GM23338 (cell line): ENCODE measurements at regions not wholly inside any gene's neighbourhood (a gene's known extent, or its start where the extent isn't known, plus 50 kb on each side); places are given as distances from the start of the nearest gene placed in this dataset.

Source experiments
- ATAC-seq: fragments of 200-7000 bp; cut with Tn5 transposase; 3 replicates; pipeline ENCODE4 v1.9.1; 2020
- DNase-seq: peaks from one replicate; pipeline ENCODE4 v3.0.0-alpha.2; 2015; ENCODE audit warnings: low spot score
- H2AFZ ChIP-seq: fragments of 200-600 bp; sonication (generic); 2 replicates; pipeline ENCODE4 v1.8.0; 2016; ENCODE audit warnings: antibody characterized with exemption, mild to moderate bottlenecking, moderate library complexity
- H3F3A ChIP-seq: fragments of 200-600 bp; sonication (generic); replicated peaks from 2 replicates; pipeline ENCODE4 v1.8.0; 2017; ENCODE audit warnings: antibody characterized with exemption, mixed run types, low read depth
- H3K27ac ChIP-seq: fragments of 200-600 bp; sonication (generic); 2 replicates; pipeline ENCODE4 v1.6.1; 2016; ENCODE audit warnings: low read depth
- H3K27me3 ChIP-seq: fragments of 200-600 bp; sonication (generic); 2 replicates; pipeline ENCODE4 v1.8.0; 2016; ENCODE audit warnings: mild to moderate bottlenecking, mixed run types, moderate library complexity; ENCODE audit not compliant: insufficient read depth
- H3K36me3 ChIP-seq: fragments of 200-600 bp; sonication (generic); 2 replicates; pipeline ENCODE4 v1.8.0; 2016; ENCODE audit warnings: mild to moderate bottlenecking; ENCODE audit not compliant: insufficient read depth
- H3K4me1 ChIP-seq: fragments of 200-600 bp; sonication (generic); 2 replicates; pipeline ENCODE4 v1.8.0; 2016; ENCODE audit warnings: mild to moderate bottlenecking, moderate library complexity; ENCODE audit not compliant: insufficient read depth
- H3K4me2 ChIP-seq: fragments of 200-600 bp; sonication (generic); 2 replicates; pipeline ENCODE4 v1.7.1; 2017; ENCODE audit warnings: mixed run types
- H3K4me3 ChIP-seq: fragments of 200-600 bp; sonication (generic); 2 replicates; pipeline ENCODE4 v1.6.1; 2016; ENCODE audit warnings: mixed run types
- H3K79me2 ChIP-seq: fragments of 200-600 bp; sonication (generic); replicated peaks from 2 replicates; pipeline ENCODE4 v1.8.0; 2017; ENCODE audit warnings: mild to moderate bottlenecking; ENCODE audit not compliant: insufficient read depth
- H3K9me2 ChIP-seq: fragments of 200-600 bp; sonication (generic); 2 replicates; pipeline ENCODE4 v1.8.0; 2017; ENCODE audit not compliant: insufficient read depth
- H4K20me1 ChIP-seq: fragments of 200-600 bp; sonication (generic); replicated peaks from 2 replicates; pipeline ENCODE4 v1.8.0; 2017; ENCODE audit warnings: mild to moderate bottlenecking; ENCODE audit not compliant: insufficient read depth
- H3K27ac Mint-ChIP-seq: 2 replicates; pipeline ENCODE4 v1.8.0; 2020; ENCODE audit warnings: inconsistent platforms, mild to moderate bottlenecking, moderate library complexity, mixed read lengths
- H3K27me3 Mint-ChIP-seq: 3 replicates; pipeline ENCODE4 v1.8.0; 2022; ENCODE audit warnings: low read depth, mild to moderate bottlenecking, moderate library complexity, mixed read lengths, inconsistent platforms; ENCODE audit not compliant: insufficient read depth, poor library complexity
- H3K36me3 Mint-ChIP-seq: 3 replicates; pipeline ENCODE4 v1.8.0; 2021; ENCODE audit warnings: low read depth, mild to moderate bottlenecking, inconsistent platforms, moderate library complexity, mixed read lengths
- H3K4me1 Mint-ChIP-seq: 3 replicates; pipeline ENCODE4 v1.8.0; 2020; ENCODE audit warnings: mild to moderate bottlenecking, inconsistent platforms, mixed read lengths
- H3K4me3 Mint-ChIP-seq: 3 replicates; pipeline ENCODE4 v1.8.0; 2021; ENCODE audit warnings: moderate library complexity, mild to moderate bottlenecking, inconsistent platforms, mixed read lengths
- H3K9me3 Mint-ChIP-seq: 3 replicates; pipeline ENCODE4 v1.8.0; 2020; ENCODE audit warnings: moderate library complexity, mild to moderate bottlenecking, inconsistent platforms, mixed read lengths
- EZH2 ChIP-seq: fragments of 200-600 bp; sonication (generic); IDR thresholded peaks from one replicate; pipeline ENCODE4 v1.8.0; 2017; ENCODE audit warnings: antibody characterized with exemption, mild to moderate bottlenecking, low read depth; ENCODE audit not compliant: unreplicated experiment
- EZH2phosphoT487 ChIP-seq: fragments of 200-600 bp; sonication (generic); IDR thresholded peaks from one replicate; pipeline ENCODE4 v1.8.1; 2018; ENCODE audit warnings: antibody characterized with exemption; ENCODE audit not compliant: unreplicated experiment
- JUNB ChIP-seq: IDR thresholded peaks from one replicate; pipeline ENCODE4 v1.6.1; 2016; ENCODE audit warnings: antibody characterized with exemption; ENCODE audit not compliant: unreplicated experiment
- NANOG ChIP-seq: IDR thresholded peaks from 2 replicates; pipeline ENCODE4 v1.6.1; 2016; ENCODE audit warnings: antibody characterized with exemption, borderline replicate concordance
- STAT1 ChIP-seq: IDR thresholded peaks from one replicate; pipeline ENCODE4 v1.6.1; 2016; ENCODE audit warnings: antibody characterized with exemption; ENCODE audit not compliant: unreplicated experiment
- ZNF114 ChIP-seq: fragments of 250-450 bp; sonication (Bioruptor Pico); IDR thresholded peaks from 2 replicates; pipeline ENCODE4 v1.5.0; 2020; ENCODE audit warnings: mild to moderate bottlenecking, moderate library complexity
- ZNF331 ChIP-seq: fragments of 250-450 bp; sonication (Bioruptor Pico); IDR thresholded peaks from 2 replicates; pipeline ENCODE4 v1.5.0; 2020; ENCODE audit warnings: low read depth, mild to moderate bottlenecking, moderate library complexity
- TF ChIP-seq, protein P1 (sequence below): IDR thresholded peaks from 2 replicates; pipeline ENCODE4 v1.6.1; 2016; ENCODE audit warnings: antibody characterized with exemption
- TF ChIP-seq, protein P2 (sequence below): IDR thresholded peaks from one replicate; pipeline ENCODE4 v1.6.1; 2018; ENCODE audit warnings: antibody characterized with exemption; ENCODE audit not compliant: unreplicated experiment
- TF ChIP-seq, protein P3 (sequence below): fragments of 250-450 bp; sonication (Bioruptor Pico); IDR thresholded peaks from 2 replicates; pipeline ENCODE4 v1.5.0; 2020; ENCODE audit warnings: mild to moderate bottlenecking, moderate library complexity
- TF ChIP-seq, protein P4 (sequence below), 2 experiments: fragments of 200-600 bp in 1 of 2; sonication (generic) in 1 of 2; conservative IDR thresholded peaks; 2 replicates each; pipeline versions ENCODE4 v1.5.1 to v1.6.1; 2016 to 2017; ENCODE audit warnings: antibody characterized with exemption in 2 of 2, low read depth in 2 of 2, mild to moderate bottlenecking in 2 of 2, moderate library complexity in 1 of 2

DNA sequence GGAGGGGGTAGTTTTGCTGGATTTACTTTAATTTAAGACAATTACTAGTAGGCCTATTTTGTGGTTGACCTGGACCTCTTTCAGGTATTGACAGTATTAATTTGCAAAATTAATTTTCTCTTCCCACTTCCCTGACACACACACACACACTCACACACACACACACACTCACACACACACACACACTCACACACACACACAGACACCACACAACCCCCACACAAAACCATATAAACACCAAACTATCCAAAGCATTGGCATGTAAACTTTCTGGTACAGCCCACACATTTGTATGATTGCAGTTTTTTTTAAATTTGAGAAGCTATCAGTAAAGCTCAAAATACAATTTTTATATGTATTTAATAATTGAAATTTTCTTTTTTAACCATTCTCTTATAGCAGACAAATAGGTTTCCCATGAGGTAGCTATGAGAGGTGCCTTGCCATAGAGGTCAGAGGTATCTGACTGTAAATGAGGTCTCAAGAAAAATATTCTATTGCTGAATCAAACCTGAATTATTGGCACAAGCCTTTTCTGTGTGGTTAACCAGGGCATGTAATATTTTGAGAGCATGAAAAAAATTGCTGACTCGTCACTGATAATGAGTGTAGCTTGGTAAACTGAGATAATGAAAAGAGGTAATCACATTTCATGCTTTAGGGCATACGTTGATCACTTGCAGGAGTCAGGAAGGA is 306.5 kb downstream of the GATA3 start (continued):
- TF ChIP-seq, protein P1, sequence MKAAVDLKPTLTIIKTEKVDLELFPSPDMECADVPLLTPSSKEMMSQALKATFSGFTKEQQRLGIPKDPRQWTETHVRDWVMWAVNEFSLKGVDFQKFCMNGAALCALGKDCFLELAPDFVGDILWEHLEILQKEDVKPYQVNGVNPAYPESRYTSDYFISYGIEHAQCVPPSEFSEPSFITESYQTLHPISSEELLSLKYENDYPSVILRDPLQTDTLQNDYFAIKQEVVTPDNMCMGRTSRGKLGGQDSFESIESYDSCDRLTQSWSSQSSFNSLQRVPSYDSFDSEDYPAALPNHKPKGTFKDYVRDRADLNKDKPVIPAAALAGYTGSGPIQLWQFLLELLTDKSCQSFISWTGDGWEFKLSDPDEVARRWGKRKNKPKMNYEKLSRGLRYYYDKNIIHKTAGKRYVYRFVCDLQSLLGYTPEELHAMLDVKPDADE, result no peak

DNA sequence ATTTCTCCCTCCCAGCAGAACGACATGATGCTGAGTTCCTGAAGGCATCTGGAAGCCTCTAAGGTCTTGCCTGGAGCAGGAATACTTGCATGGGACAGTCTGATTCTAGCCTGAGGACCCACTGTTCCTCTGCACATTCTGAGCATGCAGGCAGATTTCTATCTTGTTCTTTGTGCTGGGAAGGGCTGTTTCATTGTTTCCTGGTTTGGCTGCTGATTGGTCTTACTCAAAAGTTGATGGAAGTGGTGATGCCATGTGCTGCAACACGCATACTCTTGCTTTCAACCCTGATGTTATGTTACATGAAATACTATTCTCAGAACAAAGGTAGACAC is 307.0 kb downstream of the GATA3 start:
- no peaks in the 10 kb centered on the region for H3K36me3 ChIP-seq
- H3K4me1 ChIP-seq, result no peaks in the 10 kb centered on the region
- H2AFZ ChIP-seq, result 0 out of 2 replicates have a peak overlapping the region, but pooled peaks have one; percentile 10
- no peak overlapping the region for H3K4me3 ChIP-seq
- no peaks in the 10 kb centered on the region for H3K27me3 ChIP-seq
- no peaks in the 10 kb centered on the region for H3F3A ChIP-seq
- Mint-ChIP-seq H3K9me3 (no peaks in the 10 kb centered on the region), H3K36me3 (no peaks in the 10 kb centered on the region), H3K4me1 (no peaks in the 10 kb centered on the region), H3K27me3 (peaks cover 2% of the 10 kb centered on the region), H3K27ac (no peak overlapping the region), H3K4me3 (no peak overlapping the region)
- no peaks in the 10 kb centered on the region for H4K20me1 ChIP-seq
- no peak overlapping the region for H3K4me2 ChIP-seq
- H3K27ac ChIP-seq, result no peak overlapping the region
- H3K79me2 ChIP-seq, result no peaks in the 10 kb centered on the region
- DNase-seq (no peak), ATAC-seq (no peak)
- H3K9me2 ChIP-seq, result no peaks in the 10 kb centered on the region
- TF ChIP-seq ZNF331 (CRISPR knock-in tag) (no peak), JUNB (no peak), ZNF114 (CRISPR knock-in tag) (no peak), NANOG (no peak), EZH2 (no peak), EZH2phosphoT487 (no peak), STAT1 (no peak)
- TF ChIP-seq, protein P1, result no peak
- TF ChIP-seq, protein P2, sequence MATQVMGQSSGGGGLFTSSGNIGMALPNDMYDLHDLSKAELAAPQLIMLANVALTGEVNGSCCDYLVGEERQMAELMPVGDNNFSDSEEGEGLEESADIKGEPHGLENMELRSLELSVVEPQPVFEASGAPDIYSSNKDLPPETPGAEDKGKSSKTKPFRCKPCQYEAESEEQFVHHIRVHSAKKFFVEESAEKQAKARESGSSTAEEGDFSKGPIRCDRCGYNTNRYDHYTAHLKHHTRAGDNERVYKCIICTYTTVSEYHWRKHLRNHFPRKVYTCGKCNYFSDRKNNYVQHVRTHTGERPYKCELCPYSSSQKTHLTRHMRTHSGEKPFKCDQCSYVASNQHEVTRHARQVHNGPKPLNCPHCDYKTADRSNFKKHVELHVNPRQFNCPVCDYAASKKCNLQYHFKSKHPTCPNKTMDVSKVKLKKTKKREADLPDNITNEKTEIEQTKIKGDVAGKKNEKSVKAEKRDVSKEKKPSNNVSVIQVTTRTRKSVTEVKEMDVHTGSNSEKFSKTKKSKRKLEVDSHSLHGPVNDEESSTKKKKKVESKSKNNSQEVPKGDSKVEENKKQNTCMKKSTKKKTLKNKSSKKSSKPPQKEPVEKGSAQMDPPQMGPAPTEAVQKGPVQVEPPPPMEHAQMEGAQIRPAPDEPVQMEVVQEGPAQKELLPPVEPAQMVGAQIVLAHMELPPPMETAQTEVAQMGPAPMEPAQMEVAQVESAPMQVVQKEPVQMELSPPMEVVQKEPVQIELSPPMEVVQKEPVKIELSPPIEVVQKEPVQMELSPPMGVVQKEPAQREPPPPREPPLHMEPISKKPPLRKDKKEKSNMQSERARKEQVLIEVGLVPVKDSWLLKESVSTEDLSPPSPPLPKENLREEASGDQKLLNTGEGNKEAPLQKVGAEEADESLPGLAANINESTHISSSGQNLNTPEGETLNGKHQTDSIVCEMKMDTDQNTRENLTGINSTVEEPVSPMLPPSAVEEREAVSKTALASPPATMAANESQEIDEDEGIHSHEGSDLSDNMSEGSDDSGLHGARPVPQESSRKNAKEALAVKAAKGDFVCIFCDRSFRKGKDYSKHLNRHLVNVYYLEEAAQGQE, result no peak
- TF ChIP-seq, protein P3, sequence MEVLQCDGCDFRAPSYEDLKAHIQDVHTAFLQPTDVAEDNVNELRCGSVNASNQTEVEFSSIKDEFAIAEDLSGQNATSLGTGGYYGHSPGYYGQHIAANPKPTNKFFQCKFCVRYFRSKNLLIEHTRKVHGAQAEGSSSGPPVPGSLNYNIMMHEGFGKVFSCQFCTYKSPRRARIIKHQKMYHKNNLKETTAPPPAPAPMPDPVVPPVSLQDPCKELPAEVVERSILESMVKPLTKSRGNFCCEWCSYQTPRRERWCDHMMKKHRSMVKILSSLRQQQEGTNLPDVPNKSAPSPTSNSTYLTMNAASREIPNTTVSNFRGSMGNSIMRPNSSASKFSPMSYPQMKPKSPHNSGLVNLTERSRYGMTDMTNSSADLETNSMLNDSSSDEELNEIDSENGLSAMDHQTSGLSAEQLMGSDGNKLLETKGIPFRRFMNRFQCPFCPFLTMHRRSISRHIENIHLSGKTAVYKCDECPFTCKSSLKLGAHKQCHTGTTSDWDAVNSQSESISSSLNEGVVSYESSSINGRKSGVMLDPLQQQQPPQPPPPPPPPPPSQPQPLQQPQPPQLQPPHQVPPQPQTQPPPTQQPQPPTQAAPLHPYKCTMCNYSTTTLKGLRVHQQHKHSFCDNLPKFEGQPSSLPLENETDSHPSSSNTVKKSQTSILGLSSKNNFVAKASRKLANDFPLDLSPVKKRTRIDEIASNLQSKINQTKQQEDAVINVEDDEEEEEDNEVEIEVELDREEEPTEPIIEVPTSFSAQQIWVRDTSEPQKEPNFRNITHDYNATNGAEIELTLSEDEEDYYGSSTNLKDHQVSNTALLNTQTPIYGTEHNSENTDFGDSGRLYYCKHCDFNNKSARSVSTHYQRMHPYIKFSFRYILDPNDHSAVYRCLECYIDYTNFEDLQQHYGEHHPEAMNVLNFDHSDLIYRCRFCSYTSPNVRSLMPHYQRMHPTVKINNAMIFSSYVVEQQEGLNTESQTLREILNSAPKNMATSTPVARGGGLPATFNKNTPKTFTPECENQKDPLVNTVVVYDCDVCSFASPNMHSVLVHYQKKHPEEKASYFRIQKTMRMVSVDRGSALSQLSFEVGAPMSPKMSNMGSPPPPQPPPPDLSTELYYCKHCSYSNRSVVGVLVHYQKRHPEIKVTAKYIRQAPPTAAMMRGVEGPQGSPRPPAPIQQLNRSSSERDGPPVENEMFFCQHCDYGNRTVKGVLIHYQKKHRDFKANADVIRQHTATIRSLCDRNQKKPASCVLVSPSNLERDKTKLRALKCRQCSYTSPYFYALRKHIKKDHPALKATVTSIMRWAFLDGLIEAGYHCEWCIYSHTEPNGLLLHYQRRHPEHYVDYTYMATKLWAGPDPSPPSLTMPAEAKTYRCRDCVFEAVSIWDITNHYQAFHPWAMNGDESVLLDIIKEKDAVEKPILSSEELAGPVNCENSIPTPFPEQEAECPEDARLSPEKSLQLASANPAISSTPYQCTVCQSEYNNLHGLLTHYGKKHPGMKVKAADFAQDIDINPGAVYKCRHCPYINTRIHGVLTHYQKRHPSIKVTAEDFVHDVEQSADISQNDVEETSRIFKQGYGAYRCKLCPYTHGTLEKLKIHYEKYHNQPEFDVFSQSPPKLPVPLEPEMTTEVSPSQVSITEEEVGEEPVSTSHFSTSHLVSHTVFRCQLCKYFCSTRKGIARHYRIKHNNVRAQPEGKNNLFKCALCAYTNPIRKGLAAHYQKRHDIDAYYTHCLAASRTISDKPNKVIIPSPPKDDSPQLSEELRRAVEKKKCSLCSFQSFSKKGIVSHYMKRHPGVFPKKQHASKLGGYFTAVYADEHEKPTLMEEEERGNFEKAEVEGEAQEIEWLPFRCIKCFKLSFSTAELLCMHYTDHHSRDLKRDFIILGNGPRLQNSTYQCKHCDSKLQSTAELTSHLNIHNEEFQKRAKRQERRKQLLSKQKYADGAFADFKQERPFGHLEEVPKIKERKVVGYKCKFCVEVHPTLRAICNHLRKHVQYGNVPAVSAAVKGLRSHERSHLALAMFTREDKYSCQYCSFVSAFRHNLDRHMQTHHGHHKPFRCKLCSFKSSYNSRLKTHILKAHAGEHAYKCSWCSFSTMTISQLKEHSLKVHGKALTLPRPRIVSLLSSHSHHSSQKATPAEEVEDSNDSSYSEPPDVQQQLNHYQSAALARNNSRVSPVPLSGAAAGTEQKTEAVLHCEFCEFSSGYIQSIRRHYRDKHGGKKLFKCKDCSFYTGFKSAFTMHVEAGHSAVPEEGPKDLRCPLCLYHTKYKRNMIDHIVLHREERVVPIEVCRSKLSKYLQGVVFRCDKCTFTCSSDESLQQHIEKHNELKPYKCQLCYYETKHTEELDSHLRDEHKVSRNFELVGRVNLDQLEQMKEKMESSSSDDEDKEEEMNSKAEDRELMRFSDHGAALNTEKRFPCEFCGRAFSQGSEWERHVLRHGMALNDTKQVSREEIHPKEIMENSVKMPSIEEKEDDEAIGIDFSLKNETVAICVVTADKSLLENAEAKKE, result no peak
- TF ChIP-seq, protein P4, sequence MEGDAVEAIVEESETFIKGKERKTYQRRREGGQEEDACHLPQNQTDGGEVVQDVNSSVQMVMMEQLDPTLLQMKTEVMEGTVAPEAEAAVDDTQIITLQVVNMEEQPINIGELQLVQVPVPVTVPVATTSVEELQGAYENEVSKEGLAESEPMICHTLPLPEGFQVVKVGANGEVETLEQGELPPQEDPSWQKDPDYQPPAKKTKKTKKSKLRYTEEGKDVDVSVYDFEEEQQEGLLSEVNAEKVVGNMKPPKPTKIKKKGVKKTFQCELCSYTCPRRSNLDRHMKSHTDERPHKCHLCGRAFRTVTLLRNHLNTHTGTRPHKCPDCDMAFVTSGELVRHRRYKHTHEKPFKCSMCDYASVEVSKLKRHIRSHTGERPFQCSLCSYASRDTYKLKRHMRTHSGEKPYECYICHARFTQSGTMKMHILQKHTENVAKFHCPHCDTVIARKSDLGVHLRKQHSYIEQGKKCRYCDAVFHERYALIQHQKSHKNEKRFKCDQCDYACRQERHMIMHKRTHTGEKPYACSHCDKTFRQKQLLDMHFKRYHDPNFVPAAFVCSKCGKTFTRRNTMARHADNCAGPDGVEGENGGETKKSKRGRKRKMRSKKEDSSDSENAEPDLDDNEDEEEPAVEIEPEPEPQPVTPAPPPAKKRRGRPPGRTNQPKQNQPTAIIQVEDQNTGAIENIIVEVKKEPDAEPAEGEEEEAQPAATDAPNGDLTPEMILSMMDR (conservative IDR thresholded peaks at IDR 0.05; ENCODE audit: low read depth in 2 of 2), result no peak
